ENCODE measurements at regions not wholly inside any gene's neighbourhood (a gene's known extent, or its start where the extent isn't known, plus 50 kb on each side); places are given as distances from the start of the nearest gene placed in this dataset.

- DNase-seq (ENCODE audit: low read depth, low spot score) = peak; percentile 60
- in situ Hi-C loops (cut with HindIII; ENCODE audit: low pct_unique_long_range_greater_than_20kb, low sequenced_read_pairs) = no loop called here
Measured at GRCh38 chr13:82797876-82798275, 1084.4 kb downstream of the SLITRK1 start.

DNA sequence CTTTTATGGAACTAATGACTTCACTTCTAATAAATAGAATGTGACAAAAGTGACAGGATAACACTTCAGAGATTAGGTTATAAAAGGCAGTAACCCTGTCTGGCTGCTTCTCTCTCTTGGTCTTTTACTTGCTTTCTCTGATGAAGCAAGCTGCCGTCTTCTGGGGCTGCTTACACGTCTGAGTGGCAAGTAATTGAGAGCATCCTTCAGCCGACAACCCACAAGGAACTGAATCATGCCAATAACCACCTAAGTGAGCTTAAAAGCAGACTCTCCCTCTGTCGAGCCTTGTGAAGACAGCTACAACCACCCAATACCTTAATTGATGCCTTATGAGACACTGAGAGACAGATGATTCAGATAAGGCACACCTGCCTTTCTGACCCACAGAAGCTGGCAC is 1091.2 kb downstream of the SLITRK1 start:
- in situ Hi-C loops (cut with HindIII; ENCODE audit: low pct_unique_long_range_greater_than_20kb, low sequenced_read_pairs) = no loop called here
- DNase-seq (ENCODE audit: low read depth, low spot score) = no peak

GRCh38 chr13:82772816-82773215 is 1109.5 kb downstream of the SLITRK1 start:
- DNase-seq (ENCODE audit: low read depth, low spot score) = no peak
- in situ Hi-C loops (cut with HindIII; ENCODE audit: low pct_unique_long_range_greater_than_20kb, low sequenced_read_pairs) = no loop called here

DNA sequence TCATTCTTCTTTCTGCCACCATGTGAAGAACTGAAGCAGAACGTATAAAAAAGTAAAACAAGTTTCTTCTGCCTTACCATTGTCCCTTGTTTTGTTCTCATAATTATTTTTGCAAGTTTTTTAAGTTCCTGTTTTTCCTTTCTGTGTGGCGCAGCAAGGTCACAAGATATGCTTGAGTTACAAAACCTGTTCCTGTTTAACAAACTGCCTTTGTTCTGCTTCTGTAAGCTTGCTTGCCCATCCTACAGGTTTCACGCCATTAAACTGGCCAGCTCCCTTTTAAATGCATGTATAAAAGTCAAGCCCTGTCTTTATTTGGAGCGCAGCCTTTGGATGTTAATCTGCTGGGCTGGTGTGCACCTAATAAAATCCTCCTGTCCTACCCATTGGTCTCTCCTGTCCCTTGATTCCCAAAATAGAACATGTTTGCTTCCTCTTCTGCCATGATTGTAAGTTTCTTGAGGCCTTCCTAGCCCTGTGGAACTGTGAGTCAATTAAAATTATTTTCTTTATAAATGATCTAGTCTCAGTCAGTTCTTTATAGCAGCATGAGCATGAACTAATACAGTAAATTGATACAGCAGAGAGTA is 1115.4 kb downstream of the SLITRK1 start:
- DNase-seq (ENCODE audit: low read depth, low spot score) = no peak
- in situ Hi-C loops (cut with HindIII; ENCODE audit: low pct_unique_long_range_greater_than_20kb, low sequenced_read_pairs) = no loop called here

- in situ Hi-C loops (cut with HindIII; ENCODE audit: low pct_unique_long_range_greater_than_20kb, low sequenced_read_pairs) = no loop called here
- DNase-seq (ENCODE audit: low read depth, low spot score) = peak; percentile 86
Measured at GRCh38 chr13:82758044-82758443, 1124.2 kb downstream of the SLITRK1 start.

DNA sequence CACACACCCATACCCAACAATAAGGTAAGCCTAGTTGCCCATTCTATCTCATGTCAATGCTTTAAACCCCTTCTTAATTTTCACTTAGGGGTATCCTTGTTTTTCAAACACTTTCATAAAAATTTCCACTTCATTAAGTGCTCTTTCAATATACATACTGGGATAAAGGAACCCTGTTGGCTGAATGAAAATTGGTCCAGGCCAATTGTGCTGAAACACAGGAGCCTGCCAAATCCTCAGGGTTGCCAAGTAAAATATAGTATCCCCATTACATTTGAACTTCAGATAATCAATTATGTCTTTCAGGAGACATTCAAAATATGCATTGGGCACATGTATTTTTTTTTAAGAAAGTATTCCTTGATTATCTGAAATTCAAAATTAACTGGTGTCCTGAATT is 1131.1 kb downstream of the SLITRK1 start:
- in situ Hi-C loops (cut with HindIII; ENCODE audit: low pct_unique_long_range_greater_than_20kb, low sequenced_read_pairs) = no loop called here
- DNase-seq (ENCODE audit: low read depth, low spot score) = no peak

GRCh38 chr13:82749551-82749950 is 1132.7 kb downstream of the SLITRK1 start:
- DNase-seq (ENCODE audit: low read depth, low spot score) = no peak
- in situ Hi-C loops (cut with HindIII; ENCODE audit: low pct_unique_long_range_greater_than_20kb, low sequenced_read_pairs) = no loop called here

DNA sequence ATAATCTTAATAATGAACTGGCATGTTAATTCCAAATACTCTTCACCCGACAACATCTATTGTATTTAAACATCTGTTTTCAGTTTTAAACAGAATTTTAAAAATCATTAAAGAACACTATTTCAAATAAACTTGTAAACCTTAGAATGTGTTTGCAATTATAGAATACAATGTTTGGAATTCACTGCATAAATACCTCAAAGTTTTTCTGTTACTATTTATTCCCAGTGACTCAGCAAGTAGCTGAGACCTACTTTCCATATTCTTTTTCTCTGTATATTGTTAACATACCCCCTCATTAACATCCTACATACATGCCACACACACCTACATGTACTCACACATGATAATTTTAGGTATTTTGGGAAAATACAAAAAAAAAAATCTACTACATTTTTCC is 1134.3 kb downstream of the SLITRK1 start:
- no peak for DNase-seq (ENCODE audit: low read depth, low spot score)

DNA sequence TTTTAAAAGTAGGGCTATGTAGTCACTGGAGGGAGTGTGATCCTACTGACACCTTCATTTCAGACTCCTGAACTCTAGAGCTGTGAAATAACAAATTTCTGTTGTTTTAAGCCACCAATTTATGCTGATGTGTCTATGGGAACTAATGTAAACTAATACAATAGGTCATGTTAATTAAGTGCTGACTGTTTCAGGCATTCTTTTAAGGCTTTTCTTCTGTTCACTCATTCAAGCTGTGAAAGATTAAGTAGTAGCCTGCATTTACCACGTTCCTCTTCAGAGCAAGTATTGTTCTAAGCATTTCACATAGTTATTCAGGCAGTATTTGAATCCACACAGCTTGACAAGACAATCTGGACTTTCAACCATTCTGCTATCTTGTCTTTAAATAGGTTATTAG is 1135.0 kb downstream of the SLITRK1 start:
- no peak for DNase-seq (ENCODE audit: low read depth, low spot score)
- in situ Hi-C loops (cut with HindIII; ENCODE audit: low pct_unique_long_range_greater_than_20kb, low sequenced_read_pairs) = no loop called here

More for the DNA sequence above, 1134.3 kb downstream of the SLITRK1 start:
- in situ Hi-C loops (cut with HindIII; ENCODE audit: low pct_unique_long_range_greater_than_20kb, low sequenced_read_pairs) = no loop called here

DNA sequence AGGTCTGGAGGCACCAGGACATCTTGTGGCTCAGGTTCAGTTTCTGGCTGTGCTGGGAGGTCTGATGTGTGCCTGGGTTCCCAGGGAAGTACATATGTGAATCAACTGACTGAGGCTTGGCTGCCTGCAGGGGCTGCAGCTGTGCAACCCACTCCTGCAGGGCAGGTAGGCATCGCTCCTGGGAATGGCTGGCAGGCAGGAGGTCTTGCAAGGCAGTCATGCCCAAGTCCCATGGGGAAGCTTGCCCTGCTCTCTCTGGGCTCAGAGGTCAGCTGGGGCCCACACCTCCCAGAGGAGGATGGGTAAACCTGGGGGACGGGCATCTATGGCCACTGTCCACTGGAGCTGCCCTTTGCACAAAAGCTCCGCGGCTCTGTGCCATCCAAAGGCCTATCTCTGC is 1141.8 kb downstream of the SLITRK1 start:
- in situ Hi-C loops (cut with HindIII; ENCODE audit: low pct_unique_long_range_greater_than_20kb, low sequenced_read_pairs) = no loop called here
- no peak for DNase-seq (ENCODE audit: low read depth, low spot score)

DNA sequence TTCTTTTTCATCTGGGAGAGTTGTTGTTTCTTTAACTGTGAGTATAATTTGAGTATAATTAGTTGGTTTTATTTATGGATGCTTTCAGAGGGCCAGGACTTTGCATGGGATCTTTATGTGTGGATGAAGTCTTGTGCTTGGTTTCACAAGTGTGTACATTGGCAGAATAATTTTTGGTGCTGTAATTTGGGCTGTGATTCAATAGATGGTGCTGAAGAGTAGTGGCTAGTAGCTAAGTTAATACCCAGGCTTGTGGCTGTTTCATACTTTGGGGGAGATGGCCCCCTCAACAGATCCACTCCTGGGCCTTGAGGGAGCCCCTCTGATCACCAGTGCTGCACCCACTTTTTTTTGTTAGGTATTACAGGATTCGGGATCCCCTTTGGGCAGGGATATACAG is 1142.4 kb downstream of the SLITRK1 start:
- in situ Hi-C loops (cut with HindIII; ENCODE audit: low pct_unique_long_range_greater_than_20kb, low sequenced_read_pairs) = no loop called here
- peak; percentile 38 for DNase-seq (ENCODE audit: low read depth, low spot score)

GRCh38 chr13:82729401-82729800 is 1152.9 kb downstream of the SLITRK1 start:
- no peak for DNase-seq (ENCODE audit: low read depth, low spot score)
- in situ Hi-C loops (cut with HindIII; ENCODE audit: low pct_unique_long_range_greater_than_20kb, low sequenced_read_pairs) = no loop called here

GRCh38 chr13:82720986-82721385 is 1161.3 kb downstream of the SLITRK1 start:
- no peak for DNase-seq (ENCODE audit: low read depth, low spot score)
- in situ Hi-C loops (cut with HindIII; ENCODE audit: low pct_unique_long_range_greater_than_20kb, low sequenced_read_pairs) = no loop called here

DNA sequence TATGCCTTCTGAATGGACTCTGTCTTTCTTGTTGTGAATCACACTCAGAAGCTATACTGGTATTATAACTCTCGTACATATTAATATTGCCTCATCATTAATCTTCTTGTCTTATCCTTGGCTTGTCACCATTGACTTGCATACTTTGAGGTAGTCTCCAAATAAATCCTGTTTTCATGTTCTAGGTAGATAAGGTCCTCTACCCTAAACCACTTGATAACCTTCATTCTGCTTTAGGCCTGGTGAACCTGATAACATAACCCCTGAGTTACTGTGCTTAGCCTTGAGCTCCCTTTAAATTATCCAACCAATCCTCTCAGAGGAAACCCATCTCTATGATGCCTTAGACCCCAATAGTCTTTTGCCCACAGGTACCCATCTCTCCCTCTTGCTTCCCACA is 1162.3 kb downstream of the SLITRK1 start:
- in situ Hi-C loops (cut with HindIII; ENCODE audit: low pct_unique_long_range_greater_than_20kb, low sequenced_read_pairs) = no loop called here
- no peak for DNase-seq (ENCODE audit: low read depth, low spot score)

DNA sequence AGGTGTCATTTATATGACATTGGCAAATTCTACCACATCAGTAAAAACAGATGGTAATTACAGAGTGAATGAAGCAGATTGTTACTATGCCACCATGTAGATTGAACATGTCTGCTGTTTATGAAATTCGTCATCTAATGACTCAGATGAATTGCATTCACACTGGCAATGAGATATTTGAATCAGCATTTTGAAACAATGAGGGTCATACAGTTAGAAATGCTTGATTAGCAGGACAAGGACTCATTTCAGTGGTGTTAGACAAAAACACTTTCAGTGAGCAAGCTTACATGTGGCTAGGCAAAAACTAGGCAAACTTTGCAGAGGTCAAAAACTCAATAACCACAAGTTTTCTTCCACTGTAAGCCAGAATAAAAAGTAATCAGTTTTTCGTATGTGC is 1165.0 kb downstream of the SLITRK1 start:
- peak; percentile 93 for DNase-seq (ENCODE audit: low read depth, low spot score)
- in situ Hi-C loops (cut with HindIII; ENCODE audit: low pct_unique_long_range_greater_than_20kb, low sequenced_read_pairs) = no loop called here

GRCh38 chr13:82713687-82714405 is 1168.4 kb downstream of the SLITRK1 start:
- in situ Hi-C loops (cut with HindIII; ENCODE audit: low pct_unique_long_range_greater_than_20kb, low sequenced_read_pairs) = no loop called here
- DNase-seq (ENCODE audit: low read depth, low spot score) = no peak

- in situ Hi-C loops (cut with HindIII; ENCODE audit: low pct_unique_long_range_greater_than_20kb, low sequenced_read_pairs) = no loop called here
Measured at GRCh38 chr13:82702513-82702912, 1179.8 kb downstream of the SLITRK1 start.

DNA sequence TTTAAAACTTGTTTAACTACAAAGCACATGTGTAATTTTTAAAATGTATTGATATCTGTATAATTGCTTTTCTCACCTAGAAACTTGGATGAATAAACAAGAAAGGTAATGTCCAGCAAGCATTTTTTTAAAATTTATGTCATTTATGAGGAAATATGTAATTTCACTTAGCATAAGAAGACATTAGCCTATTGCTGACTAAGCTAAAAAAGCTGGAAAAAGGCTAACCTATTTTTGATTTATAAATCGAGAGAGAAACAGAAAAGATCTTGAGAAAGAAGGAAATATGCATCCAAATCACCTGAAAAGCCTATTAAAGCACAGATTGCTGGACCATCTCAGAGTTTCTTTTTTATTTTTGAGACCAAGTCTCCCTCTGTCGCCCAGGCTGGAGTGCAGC is 1181.3 kb downstream of the SLITRK1 start:
- in situ Hi-C loops (cut with HindIII; ENCODE audit: low pct_unique_long_range_greater_than_20kb, low sequenced_read_pairs) = no loop called here
- DNase-seq (ENCODE audit: low read depth, low spot score) = no peak

More at GRCh38 chr13:82702513-82702912, 1179.8 kb downstream of the SLITRK1 start:
- DNase-seq (ENCODE audit: low read depth, low spot score) = no peak

DNA sequence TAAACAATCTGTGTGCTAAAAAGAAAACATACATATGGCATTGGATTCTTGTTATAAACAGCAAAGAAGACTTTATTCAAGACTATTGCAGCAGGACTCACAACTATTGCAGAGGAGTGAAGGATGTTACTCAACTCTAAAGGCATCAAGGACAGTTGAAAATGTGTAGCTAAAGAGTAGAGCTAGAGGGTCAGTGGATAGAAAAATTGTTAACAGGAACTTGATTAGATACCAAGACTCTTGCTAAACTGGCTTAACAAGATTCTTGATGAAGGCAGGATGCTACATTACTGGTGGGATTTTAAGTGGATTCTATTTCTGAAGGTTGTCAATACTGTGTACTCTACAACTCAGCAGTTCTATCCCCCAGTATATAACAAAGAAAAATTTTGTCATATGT is 1183.3 kb downstream of the SLITRK1 start:
- in situ Hi-C loops (cut with HindIII; ENCODE audit: low pct_unique_long_range_greater_than_20kb, low sequenced_read_pairs) = no loop called here

More for the DNA sequence above, 1183.3 kb downstream of the SLITRK1 start:
- DNase-seq (ENCODE audit: low read depth, low spot score) = no peak
